Pons (tissue), 1 donor: ENCODE measurements at regions not wholly inside any gene's neighbourhood (a gene's known extent, or its start where the extent isn't known, plus 50 kb on each side); places are given as distances from the start of the nearest gene placed in this dataset.
"Not testable (repeated sequence)": the region's sequence is repeated elsewhere in the genome, so short reads cannot be mapped to it uniquely, and the experiment has no call there.

Experiments
- DNase-seq: peaks from one replicate; pipeline ENCODE4 v3.0.0-alpha.2; 2016; ENCODE audit warnings: low spot score

DNA sequence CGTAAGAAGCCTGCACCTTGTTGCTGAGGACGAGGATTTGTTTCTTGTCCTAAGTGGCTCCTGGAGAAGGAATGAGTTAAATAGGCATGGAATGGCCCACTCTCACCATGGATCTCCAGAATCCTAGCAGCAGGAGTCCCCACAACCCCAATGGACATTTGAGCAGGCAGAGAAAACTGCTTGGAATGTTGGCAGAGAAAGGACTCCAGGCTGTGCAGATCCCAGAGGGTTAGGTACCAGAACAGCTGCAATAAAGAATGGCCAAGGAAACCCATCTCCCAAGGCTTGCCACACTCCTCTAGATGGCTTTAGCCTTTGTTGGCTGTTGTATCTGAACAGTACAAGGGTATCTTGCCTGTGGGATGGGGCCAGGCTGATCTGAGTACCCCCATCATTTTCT lies 1415.7 kb upstream of the ADGRB3 start:
- no peak for DNase-seq

DNA sequence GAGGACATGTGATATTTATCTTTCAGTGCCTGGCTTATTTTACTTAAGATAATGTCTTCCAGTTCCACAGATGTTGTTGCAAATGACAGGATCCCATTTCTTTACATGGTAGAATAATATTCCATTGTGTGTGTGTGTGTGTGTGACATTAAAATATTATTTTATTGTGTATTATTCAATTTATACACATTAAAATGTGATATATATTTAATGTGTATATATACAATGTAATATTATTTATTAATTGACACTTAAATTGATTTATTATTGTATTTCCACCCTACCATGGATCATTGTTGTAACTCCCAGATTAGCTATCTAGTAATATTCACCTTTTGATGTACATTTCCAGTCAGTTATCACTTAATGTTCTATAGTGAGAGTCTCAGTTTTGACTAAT lies 1422.5 kb upstream of the ADGRB3 start:
- no peak for DNase-seq

DNA sequence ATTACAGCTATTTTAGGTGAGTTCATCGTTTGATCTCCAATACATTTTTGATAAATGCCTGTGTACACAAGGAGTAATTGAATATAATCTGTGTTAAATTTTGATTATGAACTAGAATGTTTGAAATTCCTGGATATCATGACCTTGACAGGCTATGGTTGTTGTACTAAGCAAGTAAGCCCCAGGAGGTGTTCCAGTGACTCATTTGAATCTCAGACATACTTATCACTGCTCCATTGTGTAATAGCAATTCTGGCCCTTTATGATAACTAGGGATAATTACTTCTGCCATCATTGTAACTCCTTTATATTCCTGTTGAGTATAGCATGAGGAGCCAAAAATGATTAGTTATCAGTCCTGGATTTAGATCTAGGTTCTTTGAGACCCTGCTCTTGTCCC lies 1424.6 kb upstream of the ADGRB3 start:
- no peak for DNase-seq

DNA sequence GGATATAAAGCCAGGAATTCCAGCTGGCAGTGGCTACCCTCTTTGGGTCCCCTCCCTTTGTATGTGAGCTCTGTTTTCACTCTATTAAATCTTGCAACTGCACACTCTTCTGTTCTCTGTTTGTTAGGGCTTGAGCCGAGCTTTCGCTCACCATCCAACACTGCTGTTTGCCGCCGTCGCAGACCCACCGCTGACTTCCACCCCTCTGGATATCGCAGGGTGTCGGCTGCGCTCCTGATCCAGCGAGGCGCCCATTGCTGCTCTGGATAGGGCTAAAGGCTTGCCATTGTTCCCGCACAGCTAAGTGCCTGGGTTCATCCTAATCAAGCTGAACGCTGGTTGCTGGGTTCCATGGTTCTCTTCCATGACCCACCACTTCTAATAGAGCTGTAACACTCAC lies 1433.5 kb upstream of the ADGRB3 start:
- no peak for DNase-seq

DNA sequence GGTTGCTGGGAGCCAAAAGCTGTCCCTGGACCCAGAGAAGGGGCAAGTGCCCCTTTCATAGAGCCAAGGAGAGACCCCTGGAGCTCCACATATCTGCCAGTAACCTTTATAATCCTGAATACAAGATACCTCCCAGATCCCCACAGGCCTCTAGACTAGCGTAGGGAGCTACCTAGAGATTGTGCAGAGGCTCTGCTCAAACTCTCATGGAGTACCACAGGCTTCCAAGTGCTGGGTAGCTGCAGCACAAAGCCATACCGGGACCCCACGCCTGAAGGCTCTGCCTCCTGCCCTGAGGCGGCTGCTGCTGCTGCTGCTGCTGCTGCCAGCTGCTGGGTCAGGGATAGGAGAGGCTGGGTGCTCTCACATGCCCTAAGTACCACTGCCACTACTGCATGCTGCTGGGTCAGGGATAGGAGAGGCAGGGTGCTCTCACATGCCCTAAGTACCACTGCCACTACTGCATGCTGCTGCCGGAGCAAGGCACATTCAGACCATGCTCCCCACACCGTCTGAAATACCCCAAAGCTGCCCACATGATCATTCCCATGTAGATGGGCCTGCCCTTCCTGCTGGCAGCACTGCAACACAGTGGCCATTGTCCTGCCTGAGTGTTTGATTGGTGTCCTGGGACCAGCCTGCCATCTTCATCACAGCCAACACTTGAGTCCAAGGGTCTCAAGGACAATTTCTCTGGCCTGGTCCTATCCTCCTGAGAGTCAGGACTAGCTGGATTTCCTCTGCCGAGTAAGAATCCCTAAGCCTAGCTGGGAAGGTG lies 1434.3 kb upstream of the ADGRB3 start:
- DNase-seq: no peak

GRCh38 chr6:67199425-67199824 lies 1435.7 kb upstream of the ADGRB3 start:
- no peak for DNase-seq

GRCh38 chr6:67190733-67191132 lies 1444.3 kb upstream of the ADGRB3 start:
- DNase-seq: no peak

DNA sequence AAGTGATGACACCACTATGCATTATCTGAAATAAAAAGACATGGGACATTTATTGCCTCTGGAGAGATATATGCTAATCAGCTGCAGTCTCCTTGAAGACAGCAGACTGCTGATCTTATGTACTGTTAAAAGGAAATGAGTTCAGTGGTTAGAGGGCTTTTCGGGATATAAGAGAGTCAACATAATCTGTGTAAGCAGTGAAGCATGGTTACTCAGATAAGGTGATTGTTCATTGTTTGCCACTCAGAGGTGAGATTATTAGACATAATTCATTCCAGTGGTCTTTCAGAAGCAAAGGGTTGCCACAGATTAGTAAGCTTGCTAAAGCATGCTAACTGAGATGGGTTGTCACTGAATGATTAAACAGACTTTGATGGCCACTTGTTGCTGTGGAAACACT lies 1450.7 kb upstream of the ADGRB3 start:
- DNase-seq: no peak

DNA sequence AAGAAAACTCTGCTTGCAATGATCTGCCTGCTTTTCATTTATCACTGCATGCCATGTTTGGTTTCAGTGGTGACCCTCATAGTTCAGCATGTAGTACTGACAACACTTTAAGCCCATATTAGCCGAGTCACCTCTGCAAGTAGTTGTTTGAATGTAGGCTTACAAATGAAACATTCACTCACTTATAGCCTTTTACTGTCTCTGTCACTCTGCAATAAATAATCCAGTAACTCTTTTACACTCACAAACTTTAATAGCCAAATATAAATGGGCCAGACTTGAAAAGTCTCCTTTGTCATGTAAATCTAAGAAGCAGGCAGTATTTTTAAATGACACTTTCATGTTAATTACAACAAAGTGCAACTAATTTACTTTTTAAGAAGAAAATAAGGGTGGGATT lies 1460.0 kb upstream of the ADGRB3 start:
- no peak for DNase-seq

DNA sequence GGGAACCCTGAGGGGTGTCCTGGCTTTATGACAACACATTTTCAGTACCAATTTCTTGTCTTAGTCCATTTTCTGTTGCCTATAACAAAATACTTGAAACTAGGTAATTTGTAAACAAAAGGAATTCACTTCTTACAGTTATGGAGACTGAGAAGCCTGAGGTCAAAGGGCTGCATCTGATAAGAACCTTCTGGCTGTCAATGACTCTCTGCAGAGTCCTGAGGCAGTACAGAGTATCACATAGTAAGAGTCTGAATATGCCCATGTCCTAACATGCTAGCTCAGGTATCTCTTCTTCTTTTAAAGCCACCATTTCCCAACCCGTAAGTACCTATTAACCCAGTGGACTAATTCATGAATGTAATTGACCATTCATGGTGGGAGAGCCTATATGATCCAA lies 1458.6 kb upstream of the EYS start:
- no peak for DNase-seq

- DNase-seq: no peak
Measured at GRCh38 chr6:67160820-67161219, 1453.8 kb upstream of the EYS start.

GRCh38 chr6:67141005-67141404 lies 1434.0 kb upstream of the EYS start:
- no peak for DNase-seq

GRCh38 chr6:67133973-67134372 lies 1426.9 kb upstream of the EYS start:
- no peak for DNase-seq

GRCh38 chr6:67131827-67132226 lies 1424.8 kb upstream of the EYS start:
- DNase-seq: peak; percentile 79

DNA sequence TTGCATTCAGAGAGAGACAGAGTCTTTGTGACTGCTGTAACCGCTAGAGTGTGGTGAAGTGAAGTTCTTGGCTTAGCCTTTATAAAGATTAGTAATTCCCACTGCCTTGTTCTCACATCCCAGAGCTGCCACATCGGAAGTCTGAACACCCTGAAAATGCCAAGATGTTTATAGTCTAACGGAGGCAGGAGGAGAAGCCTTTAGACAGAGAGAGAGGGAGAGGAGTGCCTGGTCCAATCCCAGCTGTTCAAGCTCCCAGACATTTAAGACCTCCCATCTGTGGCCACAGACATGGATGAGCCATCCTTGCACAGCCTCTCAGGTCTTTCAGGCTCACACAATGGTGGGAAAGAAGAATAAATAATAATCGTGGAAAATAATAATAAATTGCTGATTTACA lies 1422.8 kb upstream of the EYS start:
- DNase-seq: no peak

GRCh38 chr6:67127041-67127440 lies 1420.0 kb upstream of the EYS start:
- DNase-seq: no peak

GRCh38 chr6:67121115-67121514 lies 1414.1 kb upstream of the EYS start:
- DNase-seq: no peak

DNA sequence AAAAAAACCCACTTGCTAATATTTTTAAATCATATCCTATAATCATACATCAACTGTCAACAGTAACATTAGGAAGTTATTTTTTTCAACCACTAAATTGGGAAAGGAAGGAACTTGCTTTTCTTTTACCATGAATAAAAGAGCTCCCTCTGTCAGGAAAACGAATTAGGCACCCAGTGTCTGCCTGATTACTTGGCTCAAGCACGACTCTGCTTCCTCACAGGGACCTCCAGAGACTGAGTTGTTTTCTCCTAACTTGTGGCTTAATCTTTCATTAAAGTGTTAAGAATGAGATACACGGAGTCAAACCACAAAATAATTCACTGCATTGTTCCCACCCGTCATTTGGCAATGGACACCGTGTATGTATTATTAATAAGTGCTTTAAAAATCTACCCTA lies 1405.1 kb upstream of the EYS start:
- no peak for DNase-seq

GRCh38 chr6:67102743-67103142 lies 1395.7 kb upstream of the EYS start:
- no peak for DNase-seq

DNA sequence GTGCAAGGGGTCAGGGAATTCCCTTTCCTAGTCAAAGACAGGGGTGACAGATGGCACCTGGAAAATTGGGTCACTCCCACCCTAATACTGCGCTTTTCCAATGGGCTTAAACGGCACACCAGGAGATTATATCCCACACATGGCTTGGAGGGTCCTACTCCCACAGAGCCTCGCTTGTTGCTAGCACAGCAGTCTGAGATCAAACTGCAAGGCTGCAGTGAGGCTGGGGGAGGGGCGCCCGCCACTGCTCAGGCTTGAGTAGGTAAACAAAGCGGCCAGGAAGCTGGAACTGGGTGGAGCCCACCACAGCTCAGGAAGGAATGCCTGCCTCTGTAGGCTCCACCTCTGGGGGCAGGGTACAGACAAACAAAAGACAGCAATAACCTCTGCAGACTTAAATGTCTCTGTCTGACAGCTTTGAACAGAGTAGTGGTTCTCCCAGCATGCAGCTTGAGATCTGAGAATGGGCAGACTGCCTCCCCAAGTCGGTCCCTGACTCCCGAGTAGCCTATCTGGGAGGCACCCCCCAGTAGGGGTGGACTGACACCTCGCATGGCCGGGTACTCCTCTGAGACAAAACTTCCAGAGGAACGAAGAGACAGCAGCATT lies 1388.7 kb upstream of the EYS start:
- not testable (repeated sequence) for DNase-seq

DNA sequence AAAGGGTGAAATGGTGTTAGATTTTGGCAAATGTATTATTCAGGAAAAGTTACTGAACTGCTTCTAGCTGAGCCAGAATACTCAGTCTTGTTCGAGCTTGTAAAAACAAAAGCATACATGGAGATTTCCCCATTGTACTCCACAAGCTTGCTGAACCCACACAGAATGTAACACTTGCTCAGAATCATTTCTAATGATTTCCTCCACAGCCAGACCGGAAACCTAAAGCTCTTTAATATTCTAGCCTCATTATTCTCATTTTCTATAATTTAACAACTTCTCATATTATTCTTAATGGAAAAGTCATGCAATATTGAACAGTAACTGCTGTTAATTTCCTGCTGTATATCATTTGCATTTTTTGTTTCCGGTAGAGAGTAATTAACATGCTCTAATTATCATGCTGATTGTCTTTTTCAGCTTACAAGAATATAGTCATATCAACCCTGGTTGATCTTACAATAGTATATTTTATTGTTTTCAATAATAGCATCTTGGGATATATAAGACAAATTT lies 1387.5 kb upstream of the EYS start:
- no peak for DNase-seq

GRCh38 chr6:67073938-67074337 lies 1366.9 kb upstream of the EYS start:
- no peak for DNase-seq

DNA sequence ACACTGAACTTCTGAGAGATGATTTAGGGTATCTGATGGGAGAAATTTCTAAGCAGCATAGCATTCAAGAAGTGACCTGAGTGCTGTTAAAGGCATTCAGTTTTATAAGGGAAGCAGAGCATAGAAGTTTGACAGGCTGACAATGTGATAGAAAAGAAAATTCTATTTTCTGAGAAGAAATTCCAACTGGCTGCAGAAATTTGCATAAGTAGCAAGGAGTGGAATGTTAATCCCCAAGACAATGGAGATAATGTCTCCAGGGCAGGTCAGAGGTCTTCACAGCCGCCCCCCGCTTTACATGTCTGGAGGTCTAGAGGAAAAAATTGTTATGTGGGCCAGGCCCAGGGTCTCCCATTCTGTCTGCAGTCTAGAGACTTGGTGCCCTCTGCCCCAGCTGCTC lies 1361.8 kb upstream of the EYS start:
- DNase-seq: no peak

DNA sequence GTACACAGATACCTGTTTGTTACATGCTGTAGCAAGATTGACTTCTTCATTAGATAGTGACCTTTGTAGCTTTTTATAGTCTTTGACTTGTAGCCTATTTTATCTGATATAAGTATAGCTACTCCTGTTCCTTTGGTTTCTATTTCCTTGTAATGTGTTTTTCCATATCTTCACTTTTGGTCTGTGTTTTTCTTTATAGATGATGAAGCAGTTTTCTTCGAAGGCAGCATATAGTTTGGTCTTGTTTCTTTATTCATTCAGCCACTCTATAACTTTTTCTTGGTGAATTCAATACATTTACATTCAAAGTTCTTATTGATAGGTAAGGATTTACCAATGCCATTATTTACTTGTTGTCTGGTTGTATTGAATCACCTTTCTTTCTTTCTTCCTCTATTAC lies 1357.3 kb upstream of the EYS start:
- no peak for DNase-seq
